Activated CD8-positive, alpha-beta memory T cell treated with anti-CD3 and anti-CD28 coated beads for 4 hours (primary cell): ENCODE measurements at regions not wholly inside any gene's neighbourhood (a gene's known extent, or its start where the extent isn't known, plus 50 kb on each side); places are given as distances from the start of the nearest gene placed in this dataset.
"Not testable (repeated sequence)": the region's sequence is repeated elsewhere in the genome, so short reads cannot be mapped to it uniquely, and the experiment has no call there.

Source experiments
- DNase-seq, 2 donors: peaks; one replicate each; pipeline ENCODE4 v3.0.0-alpha.2; 2020; ENCODE audit warnings: low read depth in 2 of 2

DNA sequence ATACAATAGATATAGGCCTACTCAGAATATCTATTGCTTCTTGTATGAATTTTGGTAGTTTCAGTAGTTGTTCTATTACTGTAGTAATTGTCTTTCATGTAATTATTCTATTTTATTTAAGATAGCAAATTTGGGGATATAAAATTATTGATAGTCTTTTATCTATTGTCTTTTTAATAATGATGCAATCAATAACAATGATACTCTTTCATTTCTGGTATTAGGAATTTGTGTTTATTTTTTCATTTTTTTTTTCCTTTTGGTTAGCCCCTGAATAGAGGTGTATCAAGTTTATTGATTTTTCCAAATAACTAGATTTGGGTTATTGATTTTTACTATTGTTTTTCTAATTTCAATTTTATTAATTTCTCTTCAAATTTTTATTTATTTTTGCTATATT is 1503.7 kb downstream of the REEP3 start:
- DNase-seq, result no peak

DNA sequence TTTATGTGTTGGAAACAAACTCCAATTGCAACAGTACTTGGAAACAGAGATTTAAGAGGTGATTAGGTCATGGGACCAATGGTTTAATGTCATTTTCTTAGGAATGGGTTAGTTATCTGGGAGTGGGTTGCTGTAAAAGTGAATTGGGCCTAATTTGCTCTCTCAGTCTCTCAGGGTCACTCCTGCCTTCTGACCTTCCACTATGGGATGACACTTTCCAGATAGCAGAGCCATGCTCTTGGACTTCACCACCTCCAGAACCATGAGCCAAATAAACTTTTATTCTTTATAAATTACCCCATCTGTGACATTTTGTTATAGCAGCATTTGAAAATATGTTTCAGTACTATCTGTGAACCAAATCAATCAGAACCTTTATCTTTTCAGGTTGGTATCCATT is 1509.1 kb downstream of the REEP3 start:
- no peak for DNase-seq

DNA sequence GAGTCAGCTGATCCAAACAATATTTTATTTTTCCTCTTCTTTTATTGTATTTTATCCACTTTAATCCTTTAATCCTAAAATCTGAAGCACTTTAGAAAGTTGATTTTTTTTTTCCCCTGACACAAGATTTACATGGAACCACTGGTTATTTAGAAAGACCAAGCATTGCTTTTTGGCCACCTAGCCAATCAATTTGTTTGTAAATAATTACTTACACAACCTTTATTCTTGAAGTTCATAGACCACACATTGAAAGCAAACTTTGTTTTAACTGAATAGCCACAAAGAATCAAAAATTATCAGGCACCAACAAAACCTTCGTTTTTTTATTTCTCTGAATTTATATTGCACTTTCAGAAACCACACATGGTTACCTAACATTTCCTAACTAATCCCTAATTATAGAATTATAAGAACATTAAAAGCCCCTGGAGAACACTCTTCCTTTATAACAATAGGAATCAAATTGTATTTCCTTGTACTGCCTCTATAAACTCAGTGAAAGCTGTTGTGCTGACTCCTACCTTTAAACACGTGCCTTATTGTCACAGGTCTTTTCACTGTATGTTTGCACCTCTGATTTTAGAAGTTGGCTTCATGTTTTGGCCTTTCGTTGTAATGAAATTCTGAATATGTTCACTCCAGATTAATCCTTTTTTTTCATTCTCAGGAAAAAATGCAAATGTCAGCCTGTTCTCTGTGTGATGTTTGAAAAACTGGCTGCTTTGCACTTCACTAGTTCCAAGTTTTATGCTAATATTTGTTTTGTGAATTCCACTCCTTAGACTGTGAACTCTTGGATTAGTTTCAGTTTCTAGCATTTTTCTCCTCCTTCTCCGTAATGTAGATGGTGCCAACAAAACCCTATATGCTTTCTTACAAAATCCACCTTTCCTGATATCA is 1511.9 kb downstream of the REEP3 start:
- no peak for DNase-seq

DNA sequence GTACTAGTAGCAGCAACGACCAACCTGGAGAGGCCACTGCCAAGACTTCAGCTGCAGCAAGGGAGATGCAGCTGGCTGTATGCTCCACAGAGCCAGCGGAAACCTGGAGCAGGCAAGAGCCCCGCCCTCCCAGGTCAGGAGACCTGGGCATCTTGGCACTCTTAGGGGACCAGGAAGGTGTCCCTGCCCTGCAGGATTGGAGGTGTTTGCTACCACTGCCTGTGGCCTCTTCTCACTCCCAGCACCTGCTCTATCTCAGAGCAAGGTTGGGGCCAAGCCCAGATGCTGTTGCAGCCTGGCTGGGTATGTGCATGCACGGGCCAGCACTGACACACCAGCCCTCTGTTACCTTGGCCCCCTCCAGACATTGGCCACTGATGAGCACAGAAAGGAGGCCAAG is 1512.8 kb downstream of the REEP3 start:
- DNase-seq, result no peak

DNA sequence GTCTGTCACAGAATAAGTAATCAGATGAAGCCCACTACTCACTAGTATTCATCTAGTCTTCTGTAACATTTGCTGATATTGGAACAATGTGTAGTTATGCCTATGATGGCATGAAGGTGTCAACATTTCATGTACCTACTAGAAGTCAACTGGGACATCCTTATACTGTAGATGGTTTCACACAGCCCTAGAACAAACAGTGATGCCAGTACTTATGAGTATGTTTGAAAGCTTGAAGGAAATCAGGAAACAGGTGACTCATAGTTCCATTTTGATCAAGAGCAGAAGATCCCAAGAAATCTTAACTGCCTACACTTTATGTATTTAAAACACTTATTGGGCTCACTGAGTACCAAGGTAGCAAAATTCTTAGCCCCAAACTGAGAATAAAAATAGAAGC is 1519.6 kb downstream of the REEP3 start:
- DNase-seq, result no peak

DNA sequence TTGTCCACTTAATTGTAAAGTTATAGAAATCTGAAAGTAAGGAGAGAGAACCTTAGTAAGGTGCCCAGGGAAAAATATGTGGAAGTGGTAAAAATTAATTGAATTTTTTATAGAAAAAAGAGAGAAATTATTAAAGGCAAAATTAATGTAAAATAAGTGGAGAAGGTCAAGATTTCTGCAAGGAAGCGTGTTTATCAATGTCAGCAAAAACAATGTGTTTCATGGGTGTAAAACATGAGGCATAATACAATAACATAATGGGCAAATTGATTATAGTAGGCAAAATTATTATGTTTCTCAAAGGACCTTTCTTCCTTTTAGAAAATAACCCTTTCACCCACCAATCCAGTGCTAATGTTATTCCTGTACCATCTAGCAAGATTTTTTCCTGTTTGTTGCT is 1520.1 kb downstream of the REEP3 start:
- DNase-seq, result no peak

DNA sequence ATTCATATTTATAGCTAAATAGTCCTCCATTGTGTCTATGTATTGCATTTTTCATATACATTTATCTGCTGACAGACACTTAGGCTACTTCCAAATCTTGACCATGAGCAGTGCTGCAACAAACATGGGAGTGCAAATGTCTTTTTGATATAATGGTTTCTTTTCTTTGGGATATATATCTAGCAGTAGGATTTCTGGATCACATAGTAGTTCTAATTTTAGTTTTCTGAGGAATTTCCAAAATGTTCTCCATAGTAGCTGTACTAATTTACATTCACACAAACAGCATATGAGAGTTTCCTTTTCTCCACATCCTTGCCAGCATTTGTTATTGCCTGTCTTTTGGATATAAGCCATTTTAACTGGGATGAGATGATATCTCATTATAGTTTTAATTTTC is 1521.3 kb downstream of the REEP3 start:
- DNase-seq, result no peak

DNA sequence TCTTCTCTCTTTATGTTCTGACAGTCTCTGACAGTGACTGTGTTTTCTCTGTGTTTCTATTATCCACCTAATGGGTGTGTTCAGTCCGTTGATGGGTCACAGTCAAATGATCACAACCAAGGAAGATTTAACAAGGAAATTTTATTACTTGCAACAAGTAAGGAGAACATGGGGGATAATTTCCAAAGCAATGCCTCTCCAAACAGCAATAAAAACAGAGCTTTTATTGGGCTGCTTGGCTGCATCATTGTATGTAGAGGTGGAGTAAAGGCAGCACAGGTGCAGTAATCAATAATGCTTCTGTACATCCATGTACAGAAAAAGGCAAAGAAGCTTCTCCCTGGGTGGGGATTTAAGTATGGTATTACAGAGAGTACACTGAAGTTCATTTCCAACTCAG is 1525.6 kb downstream of the REEP3 start:
- no peak for DNase-seq

DNA sequence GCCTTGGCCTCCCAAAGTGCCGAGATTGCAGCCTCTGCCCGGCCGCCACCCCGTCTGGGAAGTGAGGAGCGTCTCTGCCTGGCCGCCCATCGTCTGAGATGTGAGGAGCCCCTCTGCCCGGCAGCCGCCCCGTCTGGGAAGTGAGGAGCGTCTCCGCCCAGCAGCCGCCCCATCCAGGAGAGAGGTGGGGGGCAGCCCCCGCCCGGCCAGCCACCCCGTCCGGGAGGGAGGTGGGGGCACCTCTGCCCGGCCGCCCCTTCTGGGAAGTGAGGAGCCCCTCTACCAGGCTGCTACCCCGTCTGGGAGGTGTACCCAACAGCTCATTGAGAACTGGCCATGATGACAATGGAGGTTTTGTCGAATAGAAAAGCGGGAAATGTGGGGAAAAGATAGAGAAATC is 1530.9 kb downstream of the REEP3 start:
- DNase-seq, result not testable (repeated sequence)

DNA sequence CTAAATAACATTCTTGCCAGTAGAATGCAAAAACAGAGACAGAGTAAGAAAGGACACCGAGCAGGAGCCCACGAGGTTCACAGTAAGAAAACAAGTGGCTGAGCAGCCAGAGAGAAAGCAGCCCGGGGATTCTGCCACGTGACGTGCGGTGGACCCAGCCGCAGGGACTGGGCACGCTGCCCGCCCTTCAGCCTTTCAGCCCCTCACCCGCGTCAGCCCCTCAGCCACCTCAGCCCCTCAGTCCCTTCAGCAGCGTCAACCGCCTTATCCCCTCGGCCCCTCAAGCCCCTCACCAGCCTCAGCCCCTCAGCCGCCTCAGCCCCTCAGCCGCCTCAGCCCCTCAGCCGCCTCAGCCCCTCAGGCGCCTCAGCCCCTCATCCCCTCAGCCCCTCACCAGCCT is 1532.2 kb downstream of the REEP3 start:
- not testable (repeated sequence) for DNase-seq

DNA sequence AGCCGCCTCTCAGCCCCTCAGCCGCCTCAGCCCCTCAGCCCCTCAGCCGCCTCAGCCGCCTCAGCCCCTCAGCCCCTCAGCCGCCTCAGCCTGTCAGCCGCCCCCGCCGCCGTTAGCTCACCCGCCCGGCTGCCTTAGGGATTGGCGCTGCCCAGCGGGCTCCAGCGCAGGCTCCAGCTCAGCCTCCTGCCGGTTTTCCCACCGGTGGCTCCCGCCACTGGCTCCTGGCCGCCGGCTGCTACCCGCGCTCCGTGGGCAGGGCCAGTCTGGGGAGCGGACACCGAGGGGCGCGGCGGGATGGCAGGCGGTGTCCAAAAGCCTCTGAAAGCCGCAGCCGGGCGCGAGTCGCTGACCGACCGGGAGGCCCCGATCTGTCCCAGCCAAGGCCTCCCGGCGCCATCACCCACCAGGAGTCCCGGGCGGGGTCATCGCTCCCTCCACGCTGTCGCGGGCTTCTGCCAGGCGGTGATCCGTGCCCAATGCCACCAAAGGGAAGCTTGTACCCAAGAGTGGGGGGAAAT is 1532.7 kb downstream of the REEP3 start:
- not testable (repeated sequence) for DNase-seq

DNA sequence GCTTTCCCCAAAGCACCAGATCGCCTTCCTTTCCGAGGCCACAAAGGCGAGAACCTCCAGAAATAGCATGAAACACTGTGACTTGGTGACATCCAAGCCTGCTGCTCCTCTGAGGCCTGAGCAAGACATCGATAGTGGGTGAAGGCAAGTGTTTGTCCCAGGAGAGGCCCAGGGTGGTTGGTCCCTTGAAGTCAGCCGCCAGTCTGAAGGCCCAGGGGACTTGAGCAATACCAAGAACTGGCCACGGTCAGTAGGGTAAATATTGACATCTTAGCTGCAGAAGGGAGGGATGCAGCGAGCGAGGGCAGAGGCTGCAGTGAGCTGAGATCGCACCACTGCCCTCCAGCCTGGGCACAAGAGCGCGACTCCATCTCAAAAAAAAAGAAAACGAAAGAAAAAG is 1533.5 kb downstream of the REEP3 start:
- not testable (repeated sequence) for DNase-seq

DNA sequence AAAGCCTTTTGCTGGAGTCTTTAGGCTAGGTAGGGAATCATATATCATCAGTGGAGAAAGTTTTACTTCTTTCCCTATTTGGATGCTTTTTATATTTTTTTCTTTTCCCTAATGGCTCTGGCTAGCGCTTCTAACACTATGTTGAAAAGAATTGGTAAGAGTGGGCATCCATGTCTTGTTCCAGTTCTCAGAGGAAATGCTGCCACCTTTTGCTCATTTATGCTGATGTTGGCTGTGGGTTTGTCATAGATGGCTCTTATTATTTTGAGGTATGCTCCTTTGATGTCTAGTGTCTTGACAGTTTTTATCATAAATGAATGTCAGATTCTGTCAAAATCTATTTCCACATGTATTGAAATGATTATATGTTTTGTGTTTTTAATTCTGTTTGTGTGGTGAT is 1544.1 kb downstream of the REEP3 start:
- DNase-seq, result no peak

DNA sequence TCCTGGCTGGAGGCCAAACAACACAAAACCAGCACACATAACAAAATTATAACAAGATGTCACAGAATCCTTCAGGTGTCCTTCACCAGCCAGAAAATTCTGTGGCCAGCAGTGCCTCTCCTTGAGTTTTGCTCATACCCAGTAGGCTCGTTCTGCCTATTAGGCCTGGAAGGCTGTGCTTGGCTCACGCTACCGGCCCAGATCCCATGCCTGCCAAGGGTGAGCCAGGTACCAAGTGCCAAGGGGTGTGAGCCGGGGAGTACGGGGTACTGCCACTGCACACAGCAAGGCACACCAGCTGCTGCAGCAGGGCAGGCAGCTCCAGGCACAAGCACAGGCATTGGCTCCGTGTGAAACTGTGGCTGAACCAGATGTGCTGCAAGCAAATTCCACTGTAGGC is 1562.0 kb downstream of the REEP3 start:
- DNase-seq, result no peak

DNA sequence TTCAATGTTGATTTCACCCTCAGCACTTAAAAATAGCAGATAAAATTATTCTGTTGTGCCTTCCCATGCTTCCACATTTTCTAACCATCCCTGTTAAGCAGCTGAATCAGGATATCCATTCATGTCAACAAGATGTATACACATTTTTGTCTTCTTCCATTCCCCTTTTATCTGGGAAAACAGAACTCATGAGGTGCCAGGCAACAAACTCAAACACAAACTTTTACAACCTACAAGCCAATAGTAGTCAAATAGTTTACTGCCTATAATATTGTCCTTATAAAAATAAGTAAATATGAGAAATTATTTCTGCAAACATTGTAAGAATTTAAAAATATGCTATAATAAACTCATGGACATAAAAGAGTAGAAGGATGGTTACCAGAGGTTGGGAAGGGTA is 1569.8 kb downstream of the REEP3 start:
- DNase-seq, result no peak

DNA sequence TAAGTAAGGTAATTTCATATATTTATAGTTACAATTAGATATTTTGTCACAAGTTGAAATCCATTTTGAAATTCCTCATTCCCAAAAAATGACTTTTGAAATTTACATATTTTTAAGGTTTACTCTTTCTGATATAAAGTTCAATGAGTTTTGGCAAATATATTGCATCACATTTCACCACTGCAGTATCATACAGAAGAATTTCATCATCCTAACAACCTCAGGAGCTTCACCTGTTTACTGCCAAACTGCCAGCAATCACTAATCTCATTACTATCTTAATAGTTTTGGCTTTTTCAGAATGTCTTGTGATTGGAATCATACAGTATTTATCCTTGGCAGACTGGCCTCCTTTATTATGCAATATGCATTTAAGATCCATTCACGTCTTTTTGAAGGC is 1578.9 kb downstream of the REEP3 start:
- DNase-seq, result no peak

DNA sequence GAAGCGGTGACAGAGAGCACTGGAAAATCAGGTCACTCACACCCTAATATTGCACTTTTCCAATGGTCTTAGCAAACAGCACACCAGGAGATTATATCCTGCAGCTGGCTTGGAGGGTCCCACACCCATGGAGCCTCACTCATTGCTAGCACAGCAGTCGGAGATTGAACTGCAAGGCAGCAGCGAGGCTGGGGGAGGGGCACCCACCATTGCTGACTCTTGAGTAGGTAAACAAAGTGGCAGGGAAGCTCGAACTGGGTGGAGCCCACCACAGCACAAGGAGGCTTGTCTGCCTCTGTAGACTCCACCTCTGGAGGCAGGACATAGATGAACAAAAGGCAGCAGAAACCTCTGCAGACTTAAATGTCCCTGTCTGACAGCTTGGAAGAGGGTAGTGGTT is 1579.7 kb downstream of the REEP3 start:
- DNase-seq, result not testable (repeated sequence)

DNA sequence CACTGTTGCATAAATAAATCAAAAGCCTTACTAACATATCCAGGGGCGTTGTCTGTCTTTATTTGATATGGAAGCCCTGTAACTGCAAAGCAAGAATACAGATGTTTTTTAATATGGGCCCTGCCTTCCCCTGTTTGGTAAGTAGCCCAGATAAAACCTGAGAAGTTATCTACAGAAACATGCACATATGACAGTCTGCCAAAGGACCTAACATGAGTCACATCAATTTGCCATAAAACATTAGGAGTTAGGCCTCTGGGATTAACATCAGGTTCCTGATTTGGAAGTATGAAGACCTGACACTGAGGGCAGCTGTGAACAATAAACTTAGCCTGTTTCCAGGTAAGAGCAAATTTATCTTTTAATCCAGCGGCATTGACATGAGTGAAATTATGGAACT is 1588.8 kb downstream of the REEP3 start:
- DNase-seq, result no peak

DNA sequence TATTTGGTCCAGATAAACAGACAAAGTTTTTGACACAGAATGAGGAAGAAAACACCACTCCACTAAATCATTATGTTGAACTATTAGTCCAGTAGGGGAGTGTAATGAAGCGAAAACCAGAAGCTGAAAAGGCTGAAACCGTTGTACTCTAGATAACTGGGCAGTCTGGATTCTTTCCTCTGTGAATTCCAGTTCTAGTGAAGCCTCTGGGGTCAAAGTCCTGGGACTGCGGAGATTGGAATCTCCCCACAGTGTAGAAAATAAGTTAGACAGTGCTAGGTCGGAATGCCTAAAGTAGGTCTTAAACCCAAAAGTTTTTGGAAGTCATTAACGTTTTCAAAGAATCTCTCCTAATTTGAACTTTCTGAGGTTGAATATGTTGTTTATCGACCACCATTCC is 1589.9 kb downstream of the REEP3 start:
- not testable (repeated sequence) for DNase-seq

DNA sequence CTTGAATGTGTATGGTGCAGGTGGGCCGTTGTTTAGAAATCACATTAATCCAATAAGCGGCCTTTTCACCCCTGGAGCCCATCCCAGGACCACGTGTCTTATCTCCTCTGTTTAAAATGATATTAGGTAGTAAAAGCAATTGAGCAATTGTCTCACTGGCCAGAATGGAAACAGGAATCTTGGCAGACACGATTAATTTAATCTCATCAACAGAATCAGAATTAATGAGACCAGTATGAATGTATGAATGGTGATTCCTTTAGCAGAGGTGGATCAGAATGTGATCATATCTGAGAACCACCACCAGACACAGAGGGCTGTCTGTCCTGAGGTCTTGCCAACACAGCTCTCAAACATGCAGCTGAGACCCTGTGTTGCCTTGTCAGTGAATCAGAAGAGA is 1591.4 kb downstream of the REEP3 start:
- DNase-seq, result no peak

DNA sequence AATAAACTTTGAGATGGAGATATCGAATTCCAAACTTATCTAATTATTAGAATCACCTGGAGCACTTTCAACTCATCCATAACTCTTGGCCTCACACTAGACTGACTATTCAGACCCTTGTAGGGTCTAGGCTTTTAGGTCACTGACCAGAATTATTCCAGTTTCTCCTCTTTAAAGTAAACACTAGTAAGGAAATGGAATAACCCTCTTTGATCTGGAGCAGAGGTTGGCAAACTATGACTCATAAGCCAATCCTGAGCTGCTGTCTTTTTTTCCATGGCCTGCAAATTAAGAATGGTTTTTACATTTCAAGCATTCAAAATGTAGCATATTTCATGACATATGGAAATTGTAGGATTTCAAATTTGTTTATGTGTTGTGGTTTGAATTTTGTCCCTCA is 1601.9 kb downstream of the REEP3 start:
- DNase-seq, result no peak

DNA sequence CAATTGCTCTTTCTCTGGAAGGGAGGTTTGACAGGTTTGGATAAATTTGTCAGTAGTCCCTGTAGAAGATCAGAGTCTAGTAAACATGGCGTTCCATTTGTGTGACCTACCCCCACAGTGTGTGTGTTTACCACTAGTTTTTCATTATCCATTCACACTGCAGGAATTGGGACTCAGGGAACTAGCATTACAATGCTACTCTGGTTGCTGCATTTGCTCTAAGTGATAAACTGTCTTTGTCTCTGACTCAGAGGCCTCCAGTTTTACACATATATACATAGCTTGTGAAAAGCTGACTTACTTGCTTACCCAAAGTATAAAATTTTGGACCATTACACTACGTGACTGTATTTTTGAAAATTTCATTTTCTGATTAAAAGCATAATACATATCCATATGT is 1604.0 kb downstream of the REEP3 start:
- DNase-seq, result no peak

DNA sequence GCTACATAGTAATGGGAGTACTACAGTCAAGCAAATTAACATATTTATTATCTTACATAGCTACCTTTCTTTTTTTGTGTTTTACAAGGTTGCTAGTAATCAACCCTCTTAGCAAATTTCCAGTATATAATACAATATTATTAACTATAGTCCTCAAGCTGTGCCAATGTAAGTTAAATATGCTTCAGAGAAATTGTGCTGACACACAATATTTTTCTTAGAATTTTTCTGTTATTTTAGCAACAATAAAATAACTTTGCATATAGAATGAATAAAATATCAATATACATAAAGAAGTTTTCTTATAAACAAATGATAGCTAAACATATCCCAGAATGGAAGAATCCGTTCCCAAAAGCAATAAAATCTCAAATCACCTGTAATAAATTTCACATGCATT is 1605.1 kb downstream of the REEP3 start:
- no peak for DNase-seq

DNA sequence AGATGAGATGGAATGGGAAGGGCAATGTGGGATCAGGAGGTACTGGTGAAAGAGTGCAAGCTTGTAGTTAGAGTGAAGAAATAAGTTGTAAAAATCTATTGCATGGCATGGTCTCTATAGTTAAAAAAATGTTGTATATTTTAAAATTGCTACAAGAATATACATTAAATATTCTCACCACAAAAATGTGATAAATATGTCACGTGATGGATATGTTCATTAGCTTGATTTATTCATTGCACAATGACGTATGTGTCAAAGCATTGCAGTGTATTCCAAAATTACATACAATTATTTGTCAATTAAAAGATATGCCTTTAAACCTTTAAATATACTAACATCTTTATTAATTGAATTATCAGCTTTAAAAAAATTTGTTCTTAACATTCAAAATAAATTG is 1607.1 kb downstream of the REEP3 start:
- no peak for DNase-seq
